Sigmoid colon (tissue), 3 donors: ENCODE measurements at regions not wholly inside any gene's neighbourhood (a gene's known extent, or its start where the extent isn't known, plus 50 kb on each side); places are given as distances from the start of the nearest gene placed in this dataset.

Source experiments
- CTCF ChIP-seq, 4 experiments: fragments of 450-650 bp in 3 of 4; fragments of 200-600 bp in 1 of 4; IDR thresholded peaks; one replicate each; pipeline ENCODE4 v1.5.1; 2016 to 2019; ENCODE audit warnings: antibody characterized with exemption in 4 of 4, mild to moderate bottlenecking in 3 of 4, moderate library complexity in 2 of 4
- POLR2A ChIP-seq, 2 donors: fragments of 450-650 bp; IDR thresholded peaks; one replicate each; pipeline ENCODE4 v1.6.1; 2016; ENCODE audit warnings: antibody characterized with exemption in 2 of 2, mild to moderate bottlenecking in 2 of 2, moderate library complexity in 2 of 2

- TF ChIP-seq CTCF (IDR thresholded peaks at IDR 0.05) (no peak), POLR2A (IDR thresholded peaks at IDR 0.05) (no peak)
Measured at GRCh38 chr6:894274-894673, 201.3 kb upstream of the EXOC2 start.
